ENCODE measurements at regions not wholly inside any gene's neighbourhood (a gene's known extent, or its start where the extent isn't known, plus 50 kb on each side); places are given as distances from the start of the nearest gene placed in this dataset.

GRCh38 chr1:2927393-2928360 lies 93.6 kb upstream of the ACTRT2 start:
- no peaks in the 10 kb centered on the region for H3K4me1 Mint-ChIP-seq

More at GRCh38 chr1:2927393-2928360, 93.6 kb upstream of the ACTRT2 start:
- Histone ChIP-seq H3K79me2 (ENCODE audit: control insufficient read depth, insufficient read depth, low read length) (no peaks in the 10 kb centered on the region), H3K27me3 (replicated peaks in 1 of 4; ENCODE audit: control extremely low read depth in 1 of 4, control insufficient read depth in 3 of 4, insufficient read depth in 4 of 4, low read length in 3 of 4) (no peaks in the 10 kb centered on the region), H3K4me1 (ENCODE audit: control insufficient read depth in 2 of 2, insufficient read depth in 2 of 2, low read length in 2 of 2) (no peaks in the 10 kb centered on the region), H3K4me3 (ENCODE audit: control extremely low read depth in 1 of 5, extremely low read depth in 1 of 5, insufficient read depth in 1 of 5, low read depth in 2 of 5, low read length in 4 of 5) (no peak overlapping the region), H3K9ac (ENCODE audit: low read length) (no peak overlapping the region), H2AFZ (ENCODE audit: insufficient read depth, low read depth, low read length, poor library complexity, severe bottlenecking) (no peak overlapping the region), H4K20me1 (ENCODE audit: control insufficient read depth, insufficient read depth, low read length, poor library complexity, severe bottlenecking) (no peaks in the 10 kb centered on the region), H3K27ac (ENCODE audit: low read length in 2 of 2) (peak overlapping the region in 1 of 2 donors; percentile 27), H3K36me3 (replicated peaks in 1 of 2; ENCODE audit: control extremely low read depth in 1 of 2, control insufficient read depth in 1 of 2, extremely low read depth in 1 of 2, insufficient read depth in 2 of 2, low read length in 1 of 2) (no peaks in the 10 kb centered on the region), H3K9me3 (ENCODE audit: control extremely low read depth in 1 of 3, control insufficient read depth in 2 of 3, insufficient read depth in 1 of 3, low read length in 2 of 3) (no peaks in the 10 kb centered on the region), H3K4me2 (replicated peaks; ENCODE audit: low read depth, low read length, poor library complexity, severe bottlenecking) (no peak overlapping the region)
- no peak for ATAC-seq (ENCODE audit: low read depth)
- POLR2A ChIA-PET = no interaction called here
- no peak overlapping the region for H3K4me3 Mint-ChIP-seq
- TF ChIP-seq, protein P1, sequence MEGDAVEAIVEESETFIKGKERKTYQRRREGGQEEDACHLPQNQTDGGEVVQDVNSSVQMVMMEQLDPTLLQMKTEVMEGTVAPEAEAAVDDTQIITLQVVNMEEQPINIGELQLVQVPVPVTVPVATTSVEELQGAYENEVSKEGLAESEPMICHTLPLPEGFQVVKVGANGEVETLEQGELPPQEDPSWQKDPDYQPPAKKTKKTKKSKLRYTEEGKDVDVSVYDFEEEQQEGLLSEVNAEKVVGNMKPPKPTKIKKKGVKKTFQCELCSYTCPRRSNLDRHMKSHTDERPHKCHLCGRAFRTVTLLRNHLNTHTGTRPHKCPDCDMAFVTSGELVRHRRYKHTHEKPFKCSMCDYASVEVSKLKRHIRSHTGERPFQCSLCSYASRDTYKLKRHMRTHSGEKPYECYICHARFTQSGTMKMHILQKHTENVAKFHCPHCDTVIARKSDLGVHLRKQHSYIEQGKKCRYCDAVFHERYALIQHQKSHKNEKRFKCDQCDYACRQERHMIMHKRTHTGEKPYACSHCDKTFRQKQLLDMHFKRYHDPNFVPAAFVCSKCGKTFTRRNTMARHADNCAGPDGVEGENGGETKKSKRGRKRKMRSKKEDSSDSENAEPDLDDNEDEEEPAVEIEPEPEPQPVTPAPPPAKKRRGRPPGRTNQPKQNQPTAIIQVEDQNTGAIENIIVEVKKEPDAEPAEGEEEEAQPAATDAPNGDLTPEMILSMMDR (IDR thresholded peaks at IDR 0.05) = no peak
- no peak for TF ChIP-seq EZH2 (IDR thresholded peaks at IDR 0.05; ENCODE audit: borderline replicate concordance, insufficient read depth, low read depth, low read length, poor library complexity, severe bottlenecking)
- 74% methylated on average over 38 of the region's 40 CpGs for WGBS (ENCODE audit: insufficient coverage)
- H3K27me3 Mint-ChIP-seq = no peaks in the 10 kb centered on the region
- no peak for DNase-seq
- intact Hi-C loops (cut with micrococcal nuclease) = no loop called here
- CTCF ChIA-PET = no interaction called here
- no peaks in the 10 kb centered on the region for H3K9me3 Mint-ChIP-seq (ENCODE audit: insufficient read depth)
- H3K27ac Mint-ChIP-seq = no peak overlapping the region
